CD4-positive, alpha-beta memory T cell (primary cell): ENCODE measurements at regions not wholly inside any gene's neighbourhood (a gene's known extent, or its start where the extent isn't known, plus 50 kb on each side); places are given as distances from the start of the nearest gene placed in this dataset.

Source experiments
- CTCF ChIA-PET: fragments of 350-600 bp; sonication (Branson Sonifier 250); formaldehyde crosslinking; loops from one replicate; lab custom pipeline; 2021; ENCODE audit warnings: inconsistent platforms; ENCODE audit not compliant: partially characterized antibody; lab: Charles Lee
- POLR2A ChIA-PET: fragments of 350-600 bp; sonication (Branson Sonifier 250); formaldehyde crosslinking; loops from one replicate; lab custom pipeline; 2021; ENCODE audit not compliant: partially characterized antibody; lab: Charles Lee
- DNase-seq, 5 donors: peaks; one replicate each; pipeline versions ENCODE4 v3.0.0 to v3.0.0-alpha.2; 2020 to 2022; ENCODE audit warnings: mixed read lengths in 1 of 5
- H3K27ac ChIP-seq: one replicate; pipeline ENCODE4 v1.7.0; 2013; ENCODE audit warnings: low read depth, low read length
- H3K27me3 ChIP-seq: 2 replicates; pipeline ENCODE4 v1.7.0; 2013; ENCODE audit warnings: mild to moderate bottlenecking, low read length, moderate library complexity; ENCODE audit not compliant: insufficient read depth
- H3K36me3 ChIP-seq: 2 replicates; pipeline ENCODE4 v1.7.0; 2013; ENCODE audit warnings: mild to moderate bottlenecking, low read length, moderate library complexity; ENCODE audit not compliant: insufficient read depth
- H3K4me1 ChIP-seq: 2 replicates; pipeline ENCODE4 v1.7.0; 2013; ENCODE audit warnings: mild to moderate bottlenecking, low read length, moderate library complexity; ENCODE audit not compliant: insufficient read depth
- H3K4me3 ChIP-seq, 2 donors: one replicate each; pipeline ENCODE4 v1.7.0; 2013; ENCODE audit warnings: low read length in 2 of 2, mild to moderate bottlenecking in 1 of 2
- H3K9me3 ChIP-seq, 2 donors: one replicate each; pipeline ENCODE4 v1.7.0; 2013; ENCODE audit warnings: low read length in 2 of 2, control low read depth in 1 of 2; ENCODE audit not compliant: control insufficient read depth in 1 of 2
- H3K27ac Mint-ChIP-seq, 7 donors: one replicate each; pipeline ENCODE4 v1.8.0; 2020 to 2021; ENCODE audit warnings: mixed read lengths in 7 of 7, mild to moderate bottlenecking in 6 of 7, inconsistent platforms in 3 of 7, moderate library complexity in 3 of 7
- H3K27me3 Mint-ChIP-seq, 2 donors: one replicate each; pipeline ENCODE4 v1.8.0; 2020 to 2021; ENCODE audit warnings: mixed read lengths in 2 of 2
- H3K36me3 Mint-ChIP-seq, 2 donors: one replicate each; pipeline ENCODE4 v1.8.0; 2020 to 2021; ENCODE audit warnings: mixed read lengths in 2 of 2, inconsistent platforms in 1 of 2, mild to moderate bottlenecking in 1 of 2
- H3K4me1 Mint-ChIP-seq, 4 donors: one replicate each; pipeline ENCODE4 v1.8.0; 2020 to 2021; ENCODE audit warnings: mixed read lengths in 4 of 4, mild to moderate bottlenecking in 1 of 4
- H3K4me3 Mint-ChIP-seq, 8 donors: one replicate each; pipeline ENCODE4 v1.8.0; 2020 to 2021; ENCODE audit warnings: mixed read lengths in 8 of 8, mild to moderate bottlenecking in 7 of 8, moderate library complexity in 6 of 8, inconsistent platforms in 3 of 8
- H3K9me3 Mint-ChIP-seq, 8 donors: one replicate each; pipeline ENCODE4 v1.8.0; 2020 to 2021; ENCODE audit warnings: mixed read lengths in 8 of 8, mild to moderate bottlenecking in 5 of 8, inconsistent platforms in 3 of 8, moderate library complexity in 1 of 8
- intact Hi-C: fragments of 100-400 bp; cut with micrococcal nuclease; formaldehyde crosslinking; loops from one replicate; pipeline ENCODE4 v1.15.1; 2023

GRCh38 chr3:28039829-28040228 is 201.6 kb upstream of the CMC1 start:
- Mint-ChIP-seq H3K27ac (no peak overlapping the region), H3K27me3 (peaks cover 1 to 5% of the 10 kb centered on the region in 2 donors), H3K4me1 (no peaks in the 10 kb centered on the region), H3K4me3 (no peak overlapping the region), H3K9me3 (peaks cover 0 to 1% (median 0%) of the 10 kb centered on the region in 8 donors), H3K36me3 (no peaks in the 10 kb centered on the region)
- no peak for DNase-seq
- H3K27me3 ChIP-seq = no peaks in the 10 kb centered on the region
- no peaks in the 10 kb centered on the region for H3K4me1 ChIP-seq
- no peaks in the 10 kb centered on the region for H3K36me3 ChIP-seq
- H3K27ac ChIP-seq = no peak overlapping the region
- intact Hi-C loops = no loop called here
- CTCF ChIA-PET = no interaction called here
- no peaks in the 10 kb centered on the region for H3K9me3 ChIP-seq
- POLR2A ChIA-PET = no interaction called here
- H3K4me3 ChIP-seq = no peak overlapping the region

GRCh38 chr3:28042095-28042635 is 199.3 kb upstream of the CMC1 start:
- no peak for DNase-seq
- peaks cover 0 to 1% (median 0%) of the 10 kb centered on the region in 8 donors for H3K9me3 Mint-ChIP-seq
- no peak overlapping the region for H3K27ac Mint-ChIP-seq
- peaks cover 1 to 5% of the 10 kb centered on the region in 2 donors for H3K27me3 Mint-ChIP-seq
- Histone ChIP-seq H3K4me3 (no peak overlapping the region), H3K27ac (no peak overlapping the region), H3K4me1 (no peaks in the 10 kb centered on the region), H3K36me3 (no peaks in the 10 kb centered on the region), H3K9me3 (no peaks in the 10 kb centered on the region), H3K27me3 (no peaks in the 10 kb centered on the region)
- no peaks in the 10 kb centered on the region for H3K36me3 Mint-ChIP-seq
- intact Hi-C loops = no loop called here
- H3K4me3 Mint-ChIP-seq = no peak overlapping the region
- ChIA-PET CTCF (no interaction called here), POLR2A (no interaction called here)
- H3K4me1 Mint-ChIP-seq = no peaks in the 10 kb centered on the region

GRCh38 chr3:28042707-28043106 is 198.7 kb upstream of the CMC1 start:
- Mint-ChIP-seq H3K27ac (no peak overlapping the region), H3K4me1 (no peaks in the 10 kb centered on the region), H3K36me3 (no peaks in the 10 kb centered on the region), H3K4me3 (no peak overlapping the region), H3K9me3 (no peaks in the 10 kb centered on the region), H3K27me3 (peaks cover 1 to 5% of the 10 kb centered on the region in 2 donors)
- ChIA-PET CTCF (no interaction called here), POLR2A (no interaction called here)
- no peaks in the 10 kb centered on the region for H3K27me3 ChIP-seq
- intact Hi-C loops = no loop called here
- H3K27ac ChIP-seq = no peak overlapping the region
- H3K4me1 ChIP-seq = no peaks in the 10 kb centered on the region
- no peaks in the 10 kb centered on the region for H3K36me3 ChIP-seq
- no peak overlapping the region for H3K4me3 ChIP-seq
- no peaks in the 10 kb centered on the region for H3K9me3 ChIP-seq
- DNase-seq = no peak

DNA sequence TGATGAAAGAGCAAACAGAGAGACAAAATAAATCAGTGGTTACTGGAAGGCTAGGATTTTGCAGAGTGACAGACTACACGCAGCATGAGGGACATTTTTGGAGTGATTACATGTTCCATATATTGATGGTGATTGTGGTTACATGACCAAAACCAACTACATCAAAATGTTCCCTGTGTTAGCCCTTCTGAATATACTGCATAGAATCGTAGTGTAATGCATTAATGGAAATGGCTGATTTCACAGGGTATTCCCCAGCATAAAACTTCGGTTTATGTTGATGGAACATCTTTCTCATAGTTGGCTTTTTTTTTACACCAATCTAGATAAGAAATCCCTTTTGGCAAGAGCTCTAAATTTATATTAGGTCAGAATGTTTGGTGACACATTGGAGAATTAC is 191.3 kb upstream of the CMC1 start:
- no peak overlapping the region for H3K4me3 Mint-ChIP-seq
- intact Hi-C loops = no loop called here
- H3K27ac ChIP-seq = no peak overlapping the region
- peaks cover 6 to 11% (median 7%) of the 10 kb centered on the region in 4 donors for H3K4me1 Mint-ChIP-seq
- peaks cover 0 to 2% (median 0%) of the 10 kb centered on the region in 8 donors for H3K9me3 Mint-ChIP-seq
- no peaks in the 10 kb centered on the region for H3K4me1 ChIP-seq
- H3K9me3 ChIP-seq = no peaks in the 10 kb centered on the region
- H3K4me3 ChIP-seq = no peak overlapping the region
- CTCF ChIA-PET = no interaction called here
- no peaks in the 10 kb centered on the region for H3K36me3 Mint-ChIP-seq
- POLR2A ChIA-PET = no interaction called here
- no peak overlapping the region for H3K27ac Mint-ChIP-seq
- H3K27me3 ChIP-seq = no peaks in the 10 kb centered on the region
- DNase-seq = no peak
- H3K27me3 Mint-ChIP-seq = peaks cover 0 to 4% of the 10 kb centered on the region in 2 donors
- H3K36me3 ChIP-seq = no peaks in the 10 kb centered on the region

DNA sequence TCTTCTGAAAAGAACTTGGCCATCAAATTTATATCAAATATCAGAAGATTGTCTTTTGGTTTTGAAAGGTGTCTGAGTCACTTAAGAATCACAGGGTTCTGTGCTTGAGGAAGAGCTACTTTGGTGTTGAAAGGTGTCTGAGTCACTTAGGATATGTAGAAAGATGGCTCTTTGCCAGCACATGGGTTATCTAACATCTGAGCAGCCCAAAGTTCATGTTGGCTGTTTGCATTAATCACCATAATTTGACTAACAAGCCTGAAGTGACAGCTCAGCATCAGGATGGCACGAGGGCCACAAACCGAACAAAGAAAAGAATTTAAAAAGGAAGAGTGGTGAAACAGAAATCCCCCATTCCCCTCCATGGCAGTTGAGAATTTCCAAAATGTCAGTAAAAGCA is 190.5 kb upstream of the CMC1 start:
- intact Hi-C loops = no loop called here
- Histone ChIP-seq H3K4me1 (no peaks in the 10 kb centered on the region), H3K4me3 (no peak overlapping the region), H3K27ac (no peak overlapping the region), H3K9me3 (no peaks in the 10 kb centered on the region), H3K36me3 (no peaks in the 10 kb centered on the region), H3K27me3 (no peaks in the 10 kb centered on the region)
- Mint-ChIP-seq H3K4me3 (no peak overlapping the region), H3K36me3 (no peaks in the 10 kb centered on the region), H3K9me3 (peaks cover 0 to 2% (median 0%) of the 10 kb centered on the region in 8 donors), H3K4me1 (peaks cover 6 to 11% (median 7%) of the 10 kb centered on the region in 4 donors), H3K27ac (peak overlapping the region in 1 of 7 donors; percentile 3), H3K27me3 (peaks cover 0 to 5% of the 10 kb centered on the region in 2 donors)
- CTCF ChIA-PET = no interaction called here
- POLR2A ChIA-PET = no interaction called here
- DNase-seq = peak; percentile 11 to 39 (median 14)

GRCh38 chr3:28053759-28054158 is 187.7 kb upstream of the CMC1 start:
- intact Hi-C loops = no loop called here
- POLR2A ChIA-PET = no interaction called here
- no peaks in the 10 kb centered on the region for H3K27me3 ChIP-seq

DNA sequence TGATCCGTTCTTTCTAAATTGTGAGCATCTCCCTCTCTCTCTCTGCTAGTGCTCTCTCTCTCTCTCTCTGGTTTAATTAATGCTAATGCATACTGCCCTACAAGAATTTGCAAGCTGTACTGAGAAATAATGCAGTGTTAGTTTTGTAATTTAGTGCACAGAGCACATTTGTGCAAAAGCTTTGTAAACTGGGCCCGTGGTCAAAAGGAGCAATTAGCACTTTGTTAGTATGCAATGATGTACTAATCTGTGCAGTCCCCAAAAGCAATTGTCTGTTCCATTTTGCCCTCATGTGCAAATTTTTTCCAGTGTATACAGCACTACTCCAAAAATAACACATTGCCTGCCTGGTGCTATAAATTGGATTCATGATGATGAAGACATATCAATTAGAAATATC is 184.6 kb upstream of the CMC1 start:
- Mint-ChIP-seq H3K4me3 (no peak overlapping the region), H3K27me3 (peaks cover 10 to 11% of the 10 kb centered on the region in 2 donors), H3K27ac (no peak overlapping the region), H3K9me3 (peaks cover 0 to 2% (median 0%) of the 10 kb centered on the region in 8 donors), H3K36me3 (no peaks in the 10 kb centered on the region), H3K4me1 (no peaks in the 10 kb centered on the region)
- no peak for DNase-seq
- Histone ChIP-seq H3K36me3 (no peaks in the 10 kb centered on the region), H3K4me1 (no peaks in the 10 kb centered on the region), H3K4me3 (no peak overlapping the region), H3K27ac (no peak overlapping the region), H3K27me3 (no peaks in the 10 kb centered on the region), H3K9me3 (no peaks in the 10 kb centered on the region)
- CTCF ChIA-PET = no interaction called here
- POLR2A ChIA-PET = no interaction called here
- intact Hi-C loops = no loop called here

More at GRCh38 chr3:28053759-28054158, 187.7 kb upstream of the CMC1 start:
- CTCF ChIA-PET = no interaction called here
- H3K4me1 ChIP-seq = no peaks in the 10 kb centered on the region
- H3K4me3 ChIP-seq = no peak overlapping the region
- Mint-ChIP-seq H3K36me3 (no peaks in the 10 kb centered on the region), H3K4me3 (no peak overlapping the region), H3K27ac (no peak overlapping the region), H3K27me3 (peaks cover 8 to 10% of the 10 kb centered on the region in 2 donors), H3K4me1 (peaks cover 6 to 11% (median 7%) of the 10 kb centered on the region in 4 donors), H3K9me3 (peaks cover 0 to 2% (median 0%) of the 10 kb centered on the region in 8 donors)
- H3K36me3 ChIP-seq = no peaks in the 10 kb centered on the region
- H3K9me3 ChIP-seq = no peaks in the 10 kb centered on the region
- no peak overlapping the region for H3K27ac ChIP-seq
- DNase-seq = no peak
